Body of pancreas (tissue), 4 donors: ENCODE measurements at regions not wholly inside any gene's neighbourhood (a gene's known extent, or its start where the extent isn't known, plus 50 kb on each side); places are given as distances from the start of the nearest gene placed in this dataset.

ENCODE experiments used
- CTCF ChIP-seq, 7 experiments: fragments of 450-650 bp in 4 of 7; fragments of 200-600 bp in 3 of 7; sonication (generic) in 3 of 7; IDR thresholded peaks; one replicate each; pipeline ENCODE4 v1.5.1; 2016 to 2019; ENCODE audit warnings: antibody characterized with exemption in 7 of 7
- POLR2A ChIP-seq, 3 donors: fragments of 450-650 bp; IDR thresholded peaks; one replicate each; pipeline ENCODE4 v1.6.1; 2016; ENCODE audit warnings: antibody characterized with exemption in 3 of 3, mild to moderate bottlenecking in 2 of 3

GRCh38 chr6:158257425-158257759 is 54.9 kb upstream of the TULP4 start:
- TF ChIP-seq CTCF (IDR thresholded peaks at IDR 0.05) (no peak), POLR2A (IDR thresholded peaks at IDR 0.05) (no peak)
